ENCODE measurements at regions not wholly inside any gene's neighbourhood (a gene's known extent, or its start where the extent isn't known, plus 50 kb on each side); places are given as distances from the start of the nearest gene placed in this dataset.

- TF ChIP-seq, protein P1, sequence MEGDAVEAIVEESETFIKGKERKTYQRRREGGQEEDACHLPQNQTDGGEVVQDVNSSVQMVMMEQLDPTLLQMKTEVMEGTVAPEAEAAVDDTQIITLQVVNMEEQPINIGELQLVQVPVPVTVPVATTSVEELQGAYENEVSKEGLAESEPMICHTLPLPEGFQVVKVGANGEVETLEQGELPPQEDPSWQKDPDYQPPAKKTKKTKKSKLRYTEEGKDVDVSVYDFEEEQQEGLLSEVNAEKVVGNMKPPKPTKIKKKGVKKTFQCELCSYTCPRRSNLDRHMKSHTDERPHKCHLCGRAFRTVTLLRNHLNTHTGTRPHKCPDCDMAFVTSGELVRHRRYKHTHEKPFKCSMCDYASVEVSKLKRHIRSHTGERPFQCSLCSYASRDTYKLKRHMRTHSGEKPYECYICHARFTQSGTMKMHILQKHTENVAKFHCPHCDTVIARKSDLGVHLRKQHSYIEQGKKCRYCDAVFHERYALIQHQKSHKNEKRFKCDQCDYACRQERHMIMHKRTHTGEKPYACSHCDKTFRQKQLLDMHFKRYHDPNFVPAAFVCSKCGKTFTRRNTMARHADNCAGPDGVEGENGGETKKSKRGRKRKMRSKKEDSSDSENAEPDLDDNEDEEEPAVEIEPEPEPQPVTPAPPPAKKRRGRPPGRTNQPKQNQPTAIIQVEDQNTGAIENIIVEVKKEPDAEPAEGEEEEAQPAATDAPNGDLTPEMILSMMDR (IDR thresholded peaks at IDR 0.05): no peak
- no peak for TF ChIP-seq ZFX (IDR thresholded peaks at IDR 0.05; ENCODE audit: borderline replicate concordance)
These were observed 990.9 kb downstream of the BRD1 start for GRCh38 chr22:48836673-48837340.
